H9 (cell line): ENCODE measurements at regions not wholly inside any gene's neighbourhood (a gene's known extent, or its start where the extent isn't known, plus 50 kb on each side); places are given as distances from the start of the nearest gene placed in this dataset.

ENCODE experiments used
- DNase-seq: peaks from one replicate; pipeline ENCODE4 v3.0.0-alpha.2; 2017
- H2AFZ ChIP-seq: one replicate; pipeline ENCODE4 v1.6.1; 2013; ENCODE audit warnings: mild to moderate bottlenecking, low read length, control low read depth, moderate library complexity
- H2AK5ac ChIP-seq: 2 replicates; pipeline ENCODE4 v1.6.1; 2013; ENCODE audit warnings: low read length, control low read depth, mixed read lengths; ENCODE audit not compliant: insufficient read length
- H2BK120ac ChIP-seq: one replicate; pipeline ENCODE4 v1.6.1; 2013; ENCODE audit warnings: low read depth, mild to moderate bottlenecking, low read length, control low read depth, inconsistent platforms; ENCODE audit not compliant: poor library complexity, severe bottlenecking
- H2BK12ac ChIP-seq: 2 replicates; pipeline ENCODE4 v1.6.1; 2013; ENCODE audit warnings: low read length, control low read depth, mixed read lengths, low read depth; ENCODE audit not compliant: insufficient read length
- H2BK15ac ChIP-seq: 2 replicates; pipeline ENCODE4 v1.6.1; 2013; ENCODE audit warnings: low read depth, low read length, control low read depth
- H2BK20ac ChIP-seq: one replicate; pipeline ENCODE4 v1.6.1; 2013; ENCODE audit warnings: low read depth, mild to moderate bottlenecking, low read length, control low read depth, inconsistent platforms; ENCODE audit not compliant: poor library complexity, severe bottlenecking
- H2BK5ac ChIP-seq: 2 replicates; pipeline ENCODE4 v1.6.1; 2013; ENCODE audit warnings: low read length, control low read depth, mixed read lengths; ENCODE audit not compliant: insufficient read length
- H3K14ac ChIP-seq: 2 replicates; pipeline ENCODE4 v1.6.1; 2013; ENCODE audit warnings: low read length, control low read depth; ENCODE audit not compliant: insufficient read depth
- H3K18ac ChIP-seq: 2 replicates; pipeline ENCODE4 v1.6.1; 2013; ENCODE audit warnings: low read depth, mild to moderate bottlenecking, mixed read lengths, low read length, control low read depth; ENCODE audit not compliant: insufficient read length
- H3K23ac ChIP-seq: 2 replicates; pipeline ENCODE4 v1.6.1; 2013; ENCODE audit warnings: low read length, control low read depth, mixed read lengths, low read depth; ENCODE audit not compliant: insufficient read length
- H3K23me2 ChIP-seq: 2 replicates; pipeline ENCODE4 v1.6.1; 2013; ENCODE audit warnings: low read depth, mild to moderate bottlenecking, mixed read lengths, low read length, control low read depth; ENCODE audit not compliant: insufficient read length, poor library complexity, severe bottlenecking
- H3K27ac ChIP-seq: 2 replicates; pipeline ENCODE4 v1.5.1; 2013; ENCODE audit warnings: low read length, control low read depth, mixed read lengths, low read depth; ENCODE audit not compliant: insufficient read length
- H3K27me3 ChIP-seq: 2 replicates; pipeline ENCODE4 v1.6.1; 2013; ENCODE audit warnings: low read length, control low read depth, inconsistent platforms; ENCODE audit not compliant: insufficient read depth
- H3K4ac ChIP-seq: 2 replicates; pipeline ENCODE4 v1.6.1; 2013; ENCODE audit warnings: low read depth, mild to moderate bottlenecking, control low read depth, inconsistent platforms, low read length, moderate library complexity
- H3K4me1 ChIP-seq: 2 replicates; pipeline ENCODE4 v1.6.1; 2013; ENCODE audit warnings: low read length, control low read depth, inconsistent platforms; ENCODE audit not compliant: insufficient read depth
- H3K4me2 ChIP-seq: 2 replicates; pipeline ENCODE4 v1.6.1; 2013; ENCODE audit warnings: low read length, control low read depth, mixed read lengths; ENCODE audit not compliant: insufficient read length, insufficient read depth
- H3K56ac ChIP-seq: 2 replicates; pipeline ENCODE4 v1.6.1; 2013; ENCODE audit warnings: low read depth, mild to moderate bottlenecking, mixed read lengths, low read length, control low read depth; ENCODE audit not compliant: insufficient read length
- H3K79me1 ChIP-seq: 2 replicates; pipeline ENCODE4 v1.6.1; 2013; ENCODE audit warnings: low read depth, mild to moderate bottlenecking, moderate library complexity, low read length, control low read depth, inconsistent platforms; ENCODE audit not compliant: insufficient read depth, poor library complexity, severe bottlenecking
- H3K79me2 ChIP-seq: 2 replicates; pipeline ENCODE4 v1.6.1; 2013; ENCODE audit warnings: low read length, control low read depth, inconsistent platforms; ENCODE audit not compliant: insufficient read depth
- H3K9ac ChIP-seq: 2 replicates; pipeline ENCODE4 v1.6.1; 2013; ENCODE audit warnings: low read length, control low read depth, mixed read lengths; ENCODE audit not compliant: insufficient read length; ENCODE audit errors: extremely low read depth
- H3K9me3 ChIP-seq: one replicate; pipeline ENCODE4 v1.6.1; 2013; ENCODE audit warnings: low read depth, low read length, inconsistent platforms; ENCODE audit not compliant: control insufficient read depth
- H3T11ph ChIP-seq: one replicate; pipeline ENCODE4 v1.6.1; 2013; ENCODE audit warnings: mild to moderate bottlenecking, low read length, control low read depth, inconsistent platforms
- H4K20me1 ChIP-seq: one replicate; pipeline ENCODE4 v1.6.1; 2013; ENCODE audit not compliant: control insufficient read depth, insufficient read length, insufficient read depth
- H4K5ac ChIP-seq: 2 replicates; pipeline ENCODE4 v1.6.1; 2013; ENCODE audit warnings: low read depth, mild to moderate bottlenecking, mixed read lengths, low read length, control low read depth; ENCODE audit not compliant: insufficient read length
- H4K8ac ChIP-seq: replicated peaks from 2 replicates; pipeline ENCODE4 v1.6.1; 2013; ENCODE audit warnings: low read length, control low read depth, mixed read lengths, low read depth; ENCODE audit not compliant: insufficient read length
- H4K91ac ChIP-seq: 2 replicates; pipeline ENCODE4 v1.6.1; 2013; ENCODE audit warnings: low read depth, mild to moderate bottlenecking, moderate library complexity, mixed read lengths, low read length, control low read depth; ENCODE audit not compliant: insufficient read length
- H3K27ac Mint-ChIP-seq, 3 experiments: 2 replicates in 2 of 3; 3 replicates in 1 of 3; pipeline ENCODE4 v1.8.0; 2020 to 2021; ENCODE audit warnings: mixed read lengths in 3 of 3, mild to moderate bottlenecking in 1 of 3, moderate library complexity in 1 of 3
- H3K27me3 Mint-ChIP-seq: 2 replicates; pipeline ENCODE4 v1.8.0; 2021; ENCODE audit warnings: low read depth, mild to moderate bottlenecking, moderate library complexity, mixed read lengths
- H3K36me3 Mint-ChIP-seq, 3 experiments: 2 replicates in 2 of 3; 3 replicates in 1 of 3; pipeline ENCODE4 v1.8.0; 2020 to 2021; ENCODE audit warnings: low read depth in 3 of 3, mixed read lengths in 3 of 3; ENCODE audit not compliant: insufficient read depth in 1 of 3
- H3K4me1 Mint-ChIP-seq, 2 experiments: 2 replicates each; pipeline ENCODE4 v1.8.0; 2020; ENCODE audit warnings: mixed read lengths in 2 of 2
- H3K4me3 Mint-ChIP-seq, 2 experiments: 2 replicates in 1 of 2; 3 replicates in 1 of 2; pipeline ENCODE4 v1.8.0; 2020 to 2021; ENCODE audit warnings: mild to moderate bottlenecking in 2 of 2, mixed read lengths in 2 of 2, moderate library complexity in 1 of 2
- H3K9me3 Mint-ChIP-seq, 2 experiments: 2 replicates in 1 of 2; 3 replicates in 1 of 2; pipeline ENCODE4 v1.8.0; 2020; ENCODE audit warnings: mild to moderate bottlenecking in 2 of 2, mixed read lengths in 2 of 2, moderate library complexity in 1 of 2
- TF ChIP-seq, protein P1 (sequence below): fragments of 200-600 bp; sonication (generic); conservative IDR thresholded peaks from 3 replicates; pipeline ENCODE4 v1.8.0; 2021; ENCODE audit warnings: antibody characterized with exemption, mild to moderate bottlenecking

DNA sequence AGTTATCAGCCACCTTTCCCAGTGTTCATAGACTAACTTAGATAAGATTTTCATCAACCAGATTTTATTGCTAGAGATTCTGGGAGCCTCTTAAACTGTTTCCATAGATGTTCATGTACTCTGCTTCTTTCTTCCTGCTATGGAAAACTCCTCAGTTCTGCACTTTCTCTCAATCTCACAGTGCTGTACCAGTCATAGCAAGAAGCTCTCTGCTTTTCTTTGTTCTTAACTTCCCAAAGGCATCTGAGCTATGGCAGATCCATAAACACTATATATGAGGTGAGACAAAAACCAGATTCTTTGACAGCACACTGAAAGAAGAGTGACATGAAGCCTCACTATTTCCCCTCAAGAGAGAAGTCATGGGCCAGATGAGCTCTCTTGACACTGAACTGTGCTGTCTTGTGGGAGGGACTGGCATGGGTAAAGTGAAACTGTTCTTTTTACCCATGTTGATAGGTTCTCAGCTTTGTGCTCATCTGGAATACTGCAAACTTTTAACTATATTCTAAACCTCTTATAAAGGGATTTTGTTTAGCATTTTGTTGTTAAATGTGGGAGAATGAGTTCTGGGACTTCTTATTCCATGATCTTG lies 64.2 kb upstream of the LYPLAL1 start:
- Histone ChIP-seq H2BK15ac (no peak overlapping the region), H2AFZ (no peak overlapping the region), H4K8ac (no peak overlapping the region), H3K14ac (no peak overlapping the region), H3T11ph (no peak overlapping the region), H3K79me2 (no peaks in the 10 kb centered on the region), H2BK20ac (no peak overlapping the region), H2BK5ac (no peak overlapping the region), H2AK5ac (no peak overlapping the region), H3K27ac (no peak overlapping the region), H3K27me3 (no peaks in the 10 kb centered on the region; the same call in 1 of the 2 replicates), H3K23ac (no peak overlapping the region), H3K9ac (no peak overlapping the region), H2BK12ac (no peak overlapping the region), H3K4me2 (no peak overlapping the region), H4K91ac (no peak overlapping the region), H3K18ac (no peak overlapping the region), H3K23me2 (no peaks in the 10 kb centered on the region), H4K5ac (no peak overlapping the region), H3K4me1 (no peaks in the 10 kb centered on the region), H2BK120ac (no peak overlapping the region), H3K56ac (no peak overlapping the region), H3K79me1 (no peaks in the 10 kb centered on the region), H3K4ac (no peak overlapping the region), H3K9me3 (no peaks in the 10 kb centered on the region), H4K20me1 (no peaks in the 10 kb centered on the region)
- Mint-ChIP-seq H3K4me1 (peaks cover 4 to 9% of the 10 kb centered on the region in 2 experiments; a peak in 3 of 4 replicates), H3K27me3 (peaks cover 2% of the 10 kb centered on the region; the same call in 1 of the 2 replicates), H3K9me3 (peaks cover 15 to 17% of the 10 kb centered on the region in 2 experiments), H3K36me3 (peaks cover 4 to 16% (median 8%) of the 10 kb centered on the region in 3 experiments; a peak in 4 of 7 replicates), H3K4me3 (no peak overlapping the region), H3K27ac (no peak overlapping the region)
- DNase-seq: no peak
- TF ChIP-seq, protein P1, sequence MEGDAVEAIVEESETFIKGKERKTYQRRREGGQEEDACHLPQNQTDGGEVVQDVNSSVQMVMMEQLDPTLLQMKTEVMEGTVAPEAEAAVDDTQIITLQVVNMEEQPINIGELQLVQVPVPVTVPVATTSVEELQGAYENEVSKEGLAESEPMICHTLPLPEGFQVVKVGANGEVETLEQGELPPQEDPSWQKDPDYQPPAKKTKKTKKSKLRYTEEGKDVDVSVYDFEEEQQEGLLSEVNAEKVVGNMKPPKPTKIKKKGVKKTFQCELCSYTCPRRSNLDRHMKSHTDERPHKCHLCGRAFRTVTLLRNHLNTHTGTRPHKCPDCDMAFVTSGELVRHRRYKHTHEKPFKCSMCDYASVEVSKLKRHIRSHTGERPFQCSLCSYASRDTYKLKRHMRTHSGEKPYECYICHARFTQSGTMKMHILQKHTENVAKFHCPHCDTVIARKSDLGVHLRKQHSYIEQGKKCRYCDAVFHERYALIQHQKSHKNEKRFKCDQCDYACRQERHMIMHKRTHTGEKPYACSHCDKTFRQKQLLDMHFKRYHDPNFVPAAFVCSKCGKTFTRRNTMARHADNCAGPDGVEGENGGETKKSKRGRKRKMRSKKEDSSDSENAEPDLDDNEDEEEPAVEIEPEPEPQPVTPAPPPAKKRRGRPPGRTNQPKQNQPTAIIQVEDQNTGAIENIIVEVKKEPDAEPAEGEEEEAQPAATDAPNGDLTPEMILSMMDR: no peak
